ENCODE measurements at regions not wholly inside any gene's neighbourhood (a gene's known extent, or its start where the extent isn't known, plus 50 kb on each side); places are given as distances from the start of the nearest gene placed in this dataset.

DNA sequence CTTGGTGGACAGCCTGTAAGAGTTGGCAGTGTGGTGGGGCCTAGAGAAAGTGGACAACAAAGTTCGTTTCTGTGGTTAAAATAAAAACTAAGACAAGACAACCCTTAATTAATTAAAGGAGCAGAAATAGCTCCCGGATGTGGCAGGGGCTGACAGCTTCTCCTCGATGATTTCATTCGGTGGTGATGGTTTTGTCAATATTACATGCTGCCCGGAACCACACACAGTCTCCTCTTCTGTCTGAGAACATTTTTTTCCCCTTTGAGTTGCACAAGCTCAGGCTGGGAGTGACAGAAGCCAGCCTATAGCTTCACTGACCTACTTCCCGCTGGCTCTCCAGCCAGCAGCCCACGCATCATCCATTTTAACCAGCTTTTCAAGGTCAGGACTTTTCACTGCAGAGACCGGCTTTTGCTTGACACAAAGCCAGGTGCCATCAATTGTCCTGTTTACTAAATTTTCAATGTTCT, 378.8 kb downstream of the SLC4A3 start:
- POLR2A ChIA-PET, result no interaction called here
- Histone ChIP-seq H4K20me1 (ENCODE audit: insufficient read depth, low read length) (no peaks in the 10 kb centered on the region), H3K9ac (ENCODE audit: insufficient read depth, low read depth, low read length) (no peak overlapping the region), H3K4me2 (ENCODE audit: low read depth, low read length) (no peak overlapping the region), H3K9me3 (ENCODE audit: low read length) (no peaks in the 10 kb centered on the region), H3K4me1 (ENCODE audit: insufficient read depth, low read length) (no peaks in the 10 kb centered on the region), H3K27ac (ENCODE audit: extremely low read length, insufficient read depth, low read length) (no peak overlapping the region), H3K27me3 (ENCODE audit: control insufficient read depth in 1 of 2, insufficient read depth in 2 of 2, low read length in 2 of 2) (peaks cover 0 to 18% of the 10 kb centered on the region in 2 experiments; a peak in 2 of 5 replicates), H3K79me2 (ENCODE audit: insufficient read depth, low read length) (no peaks in the 10 kb centered on the region), H3K36me3 (replicated peaks in 1 of 2; ENCODE audit: control insufficient read depth in 1 of 2, insufficient read depth in 2 of 2, low read length in 2 of 2) (no peaks in the 10 kb centered on the region), H2AFZ (ENCODE audit: low read length) (no peak overlapping the region), H3K4me3 (replicated peaks in 1 of 3; ENCODE audit: insufficient read depth in 1 of 3, low read depth in 2 of 3, low read length in 3 of 3) (no peak overlapping the region)
- CTCF ChIA-PET (ENCODE audit: low intra/inter-chr PET ratio, low total read pairs), result no interaction called here
- intact Hi-C loops (cut with micrococcal nuclease; ENCODE audit: unreplicated experiment), result no loop called here
- in situ Hi-C loops (cut with HindIII; ENCODE audit: extremely low pct_ligation_motif_present, low pct_unique_long_range_greater_than_20kb), result no loop called here
- DNase-seq (ENCODE audit: low spot score) (no peak), ATAC-seq (peak; percentile 24; the same call in 1 of the 3 replicates), FAIRE-seq (no peak)
- TF ChIP-seq ZNF354B (CRISPR knock-in tag; IDR thresholded peaks at IDR 0.05) (no peak), WIZ (CRISPR knock-in tag; IDR thresholded peaks at IDR 0.05) (no peak), ZBTB7B (CRISPR knock-in tag; IDR thresholded peaks at IDR 0.05) (no peak), DR1 (CRISPR knock-in tag; IDR thresholded peaks at IDR 0.05) (no peak), RBM39 (IDR thresholded peaks at IDR 0.05; ENCODE audit: low read depth, low read length, poor library complexity, severe bottlenecking) (no peak), SETDB1 (CRISPR knock-in tag; IDR thresholded peaks at IDR 0.05; ENCODE audit: borderline replicate concordance) (no peak)
- no TSS peak for BruUV-seq (replicated peaks)
- 7% methylated on average over 8 of the region's 8 CpGs for WGBS (ENCODE audit: low lambda C conversion rate)

DNA sequence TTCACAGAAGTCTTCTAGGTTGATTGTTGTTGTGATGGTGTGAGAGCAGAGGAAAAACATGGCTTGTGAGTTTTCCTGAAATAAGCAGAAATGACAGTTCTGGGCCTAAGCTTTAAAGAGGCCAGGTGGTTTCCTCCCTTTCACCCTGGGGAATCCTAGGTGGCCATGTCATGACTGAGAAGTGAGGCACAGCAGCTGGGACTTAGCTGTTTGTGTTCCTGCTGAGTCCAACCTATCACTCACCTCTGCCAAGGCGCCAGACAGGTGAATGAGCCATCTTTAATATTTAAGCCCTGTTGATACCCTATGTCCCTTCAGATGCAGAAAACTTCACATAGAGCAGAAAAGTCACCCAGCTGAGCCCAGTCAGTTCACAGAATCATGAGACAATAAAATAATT, 384.4 kb downstream of the SLC4A3 start:
- no peak overlapping the region for H3K9ac ChIP-seq (ENCODE audit: insufficient read depth, low read depth, low read length)
- in situ Hi-C loops (cut with HindIII; ENCODE audit: extremely low pct_ligation_motif_present, low pct_unique_long_range_greater_than_20kb) (no loop called here), intact Hi-C loops (cut with micrococcal nuclease; ENCODE audit: unreplicated experiment) (no loop called here)
- FAIRE-seq, result no peak
- ATAC-seq, result no peak
- no peaks in the 10 kb centered on the region for H3K27me3 ChIP-seq (ENCODE audit: control insufficient read depth in 1 of 2, insufficient read depth in 2 of 2, low read length in 2 of 2)
- H3K27ac ChIP-seq (ENCODE audit: extremely low read length, insufficient read depth, low read length), result no peak overlapping the region
- H3K4me2 ChIP-seq (ENCODE audit: low read depth, low read length), result no peak overlapping the region
- TF ChIP-seq EED (CRISPR knock-in tag; IDR thresholded peaks at IDR 0.05) (no peak), MEIS1 (CRISPR knock-in tag; IDR thresholded peaks at IDR 0.05; ENCODE audit: borderline replicate concordance) (no peak), ZNF563 (CRISPR knock-in tag; IDR thresholded peaks at IDR 0.05) (no peak), ZNF501 (CRISPR knock-in tag; IDR thresholded peaks at IDR 0.05) (no peak), ZNF17 (CRISPR knock-in tag; IDR thresholded peaks at IDR 0.05) (no peak), CENPX (CRISPR knock-in tag; IDR thresholded peaks at IDR 0.05) (no peak), SYNCRIP (IDR thresholded peaks at IDR 0.05; ENCODE audit: insufficient read depth, low read depth, low read length) (no peak), ESRRA (CRISPR knock-in tag; IDR thresholded peaks at IDR 0.05; ENCODE audit: low read depth) (no peak), NFKBIZ (CRISPR knock-in tag; IDR thresholded peaks at IDR 0.05) (no peak)
- ChIA-PET POLR2A (no interaction called here), CTCF (ENCODE audit: low intra/inter-chr PET ratio, low total read pairs) (no interaction called here)
- H2AFZ ChIP-seq (ENCODE audit: low read length), result no peak overlapping the region
- DNase-seq (ENCODE audit: low spot score), result no peak
- BruUV-seq (replicated peaks), result no TSS peak
- no peaks in the 10 kb centered on the region for H4K20me1 ChIP-seq (ENCODE audit: insufficient read depth, low read length)
- H3K36me3 ChIP-seq (replicated peaks in 1 of 2; ENCODE audit: control insufficient read depth in 1 of 2, insufficient read depth in 2 of 2, low read length in 2 of 2), result no peaks in the 10 kb centered on the region
- H3K9me3 ChIP-seq (ENCODE audit: low read length), result no peaks in the 10 kb centered on the region
- 0% methylated on average over 1 of the region's 1 CpG for whole genome bisulfite sequencing (ENCODE audit: low lambda C conversion rate)
- no peak overlapping the region for H3K4me3 ChIP-seq (replicated peaks in 1 of 3; ENCODE audit: insufficient read depth in 1 of 3, low read depth in 2 of 3, low read length in 3 of 3)
- no peaks in the 10 kb centered on the region for H3K4me1 ChIP-seq (ENCODE audit: insufficient read depth, low read length)
- no peaks in the 10 kb centered on the region for H3K79me2 ChIP-seq (ENCODE audit: insufficient read depth, low read length)
